ENCODE measurements at regions not wholly inside any gene's neighbourhood (a gene's known extent, or its start where the extent isn't known, plus 50 kb on each side); places are given as distances from the start of the nearest gene placed in this dataset.

DNA sequence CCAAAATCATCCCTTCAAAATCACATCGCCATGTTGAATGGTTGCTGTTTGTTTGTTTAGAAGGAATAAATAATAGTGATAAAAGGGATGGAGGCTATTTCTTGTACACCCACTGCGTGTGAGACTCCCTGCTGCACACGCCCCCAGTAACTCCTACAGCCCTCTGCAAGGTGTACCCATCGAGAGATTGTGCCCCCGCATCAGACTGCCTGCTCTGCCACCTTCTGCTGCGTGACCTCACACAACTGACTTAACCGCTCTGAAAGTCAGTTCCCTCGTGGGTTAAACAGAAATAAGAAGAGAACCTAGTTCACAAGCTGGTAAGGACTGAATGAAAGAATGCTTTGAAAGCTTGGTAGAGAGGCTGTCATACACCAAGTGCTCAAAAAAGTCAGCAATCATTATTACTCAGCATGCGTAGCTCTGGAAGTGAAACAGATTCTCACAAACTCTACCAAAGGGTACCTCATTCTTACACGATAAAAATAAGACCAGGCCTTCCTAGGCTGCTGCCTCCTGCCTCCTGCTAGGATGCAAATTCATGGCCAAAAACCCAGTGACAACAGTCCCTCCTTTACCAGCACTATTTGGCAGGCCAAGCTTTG is 147.1 kb downstream of the CPEB2 start:
- DNase-seq (ENCODE audit: insufficient read length) (no peak), FAIRE-seq (peak; percentile 70)
- TF ChIP-seq TAF1 (IDR thresholded peaks at IDR 0.05; ENCODE audit: borderline replicate concordance, low read depth, low read length) (no peak), POLR2A (IDR thresholded peaks at IDR 0.05; ENCODE audit: low read depth, low read length) (no peak), POLR2AphosphoS5 (IDR thresholded peaks at IDR 0.05; ENCODE audit: low read depth, low read length) (no peak)

GRCh38 chr4:15149839-15150592 is 147.7 kb downstream of the CPEB2 start:
- TF ChIP-seq POLR2A (IDR thresholded peaks at IDR 0.05; ENCODE audit: low read depth, low read length) (no peak), POLR2AphosphoS5 (IDR thresholded peaks at IDR 0.05; ENCODE audit: low read depth, low read length) (no peak), TAF1 (IDR thresholded peaks at IDR 0.05; ENCODE audit: borderline replicate concordance, low read depth, low read length) (no peak)
- FAIRE-seq (no peak), DNase-seq (ENCODE audit: insufficient read length) (peak; percentile 10)

- TF ChIP-seq POLR2A (IDR thresholded peaks at IDR 0.05; ENCODE audit: low read depth, low read length) (no peak), POLR2AphosphoS5 (IDR thresholded peaks at IDR 0.05; ENCODE audit: low read depth, low read length) (no peak), TAF1 (IDR thresholded peaks at IDR 0.05; ENCODE audit: borderline replicate concordance, low read depth, low read length) (no peak)
- FAIRE-seq: no peak
- DNase-seq (ENCODE audit: insufficient read length): no peak
Measured at GRCh38 chr4:15150631-15151030, 148.3 kb downstream of the CPEB2 start.

DNA sequence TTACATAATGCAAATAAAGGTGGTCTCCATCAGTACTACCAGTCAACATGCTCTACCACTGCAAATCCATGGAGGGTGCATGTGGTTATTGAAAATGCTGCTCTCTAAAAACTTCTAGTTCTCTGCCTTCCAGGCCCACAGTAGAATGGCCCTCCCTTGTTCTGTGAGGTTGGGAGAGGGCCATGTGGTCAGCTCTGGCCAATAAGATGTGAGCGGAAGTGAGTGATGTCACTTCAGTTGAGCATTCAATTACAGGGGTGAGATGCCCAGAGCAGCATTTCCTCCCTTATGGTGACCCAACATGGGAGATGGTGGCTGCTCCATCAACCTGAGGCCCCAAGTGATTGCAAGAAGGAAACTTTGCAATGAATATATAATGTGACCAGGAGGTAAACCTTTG is 148.8 kb downstream of the CPEB2 start:
- DNase-seq (ENCODE audit: insufficient read length): no peak
- FAIRE-seq: no peak

DNA sequence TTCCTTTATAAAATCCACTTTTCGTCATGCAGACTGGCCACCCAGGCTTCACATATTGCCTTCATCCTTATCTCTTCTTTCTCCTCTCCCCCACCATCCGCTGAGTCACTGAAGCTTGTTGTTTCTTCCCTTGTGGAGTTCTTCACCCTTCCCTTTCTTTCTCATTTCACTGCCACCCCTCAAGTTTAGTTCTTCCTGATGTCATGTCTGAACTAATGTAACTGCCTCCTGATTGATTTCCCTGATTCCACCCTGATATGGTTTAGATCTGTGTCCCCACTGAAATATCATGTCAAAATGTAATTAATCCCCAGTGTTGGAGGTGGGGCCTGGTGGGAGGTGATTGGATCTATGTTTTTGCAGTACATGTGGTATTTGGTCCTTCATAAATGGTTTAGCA is 151.4 kb downstream of the CPEB2 start:
- no peak for TF ChIP-seq POLR2A (IDR thresholded peaks at IDR 0.05; ENCODE audit: low read depth, low read length)
- TF ChIP-seq TAF1 (IDR thresholded peaks at IDR 0.05; ENCODE audit: borderline replicate concordance, low read depth, low read length): no peak
- TF ChIP-seq POLR2AphosphoS5 (IDR thresholded peaks at IDR 0.05; ENCODE audit: low read depth, low read length): no peak
- no peak for FAIRE-seq
- no peak for DNase-seq (ENCODE audit: insufficient read length)

More for the DNA sequence above, 148.8 kb downstream of the CPEB2 start:
- TF ChIP-seq POLR2AphosphoS5 (IDR thresholded peaks at IDR 0.05; ENCODE audit: low read depth, low read length) (no peak), POLR2A (IDR thresholded peaks at IDR 0.05; ENCODE audit: low read depth, low read length) (no peak), TAF1 (IDR thresholded peaks at IDR 0.05; ENCODE audit: borderline replicate concordance, low read depth, low read length) (no peak)

DNA sequence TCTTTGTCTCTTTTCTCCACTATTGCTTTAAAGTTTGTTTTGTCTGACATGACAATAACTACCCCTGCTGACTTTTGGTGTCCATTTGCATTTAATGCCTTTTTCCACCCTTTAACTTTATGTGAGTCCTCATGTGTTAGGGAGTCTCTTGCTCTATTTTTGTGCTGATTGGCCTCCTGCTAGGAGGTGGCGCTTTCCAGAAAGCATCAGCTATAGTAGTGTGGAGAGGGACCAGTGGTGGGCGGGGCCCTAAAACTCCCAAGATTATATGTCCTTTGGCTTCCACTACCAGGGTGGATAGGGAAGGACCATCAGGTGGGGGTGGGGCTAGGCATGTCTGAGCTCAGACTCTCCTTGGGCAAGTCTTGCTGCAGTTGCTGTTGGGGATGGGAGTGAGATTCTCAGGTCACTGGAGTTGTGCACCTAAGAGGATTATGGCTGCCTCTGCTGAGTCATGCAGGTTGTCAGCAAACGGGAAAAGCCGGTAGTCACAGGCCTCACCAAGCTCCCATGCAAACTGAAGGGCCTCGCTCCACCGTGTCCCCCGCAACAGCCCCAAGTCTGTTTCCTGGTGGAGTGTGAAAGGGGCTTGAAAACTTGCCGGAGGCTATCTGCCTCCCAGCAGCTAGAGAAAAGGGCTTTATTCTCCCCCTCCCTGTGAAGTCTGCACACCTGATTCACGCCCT is 156.3 kb downstream of the CPEB2 start:
- TF ChIP-seq TAF1 (IDR thresholded peaks at IDR 0.05; ENCODE audit: borderline replicate concordance, low read depth, low read length): no peak
- TF ChIP-seq POLR2A (IDR thresholded peaks at IDR 0.05; ENCODE audit: low read depth, low read length): no peak
- no peak for TF ChIP-seq POLR2AphosphoS5 (IDR thresholded peaks at IDR 0.05; ENCODE audit: low read depth, low read length)
- DNase-seq (ENCODE audit: insufficient read length) (no peak), FAIRE-seq (no peak)

DNA sequence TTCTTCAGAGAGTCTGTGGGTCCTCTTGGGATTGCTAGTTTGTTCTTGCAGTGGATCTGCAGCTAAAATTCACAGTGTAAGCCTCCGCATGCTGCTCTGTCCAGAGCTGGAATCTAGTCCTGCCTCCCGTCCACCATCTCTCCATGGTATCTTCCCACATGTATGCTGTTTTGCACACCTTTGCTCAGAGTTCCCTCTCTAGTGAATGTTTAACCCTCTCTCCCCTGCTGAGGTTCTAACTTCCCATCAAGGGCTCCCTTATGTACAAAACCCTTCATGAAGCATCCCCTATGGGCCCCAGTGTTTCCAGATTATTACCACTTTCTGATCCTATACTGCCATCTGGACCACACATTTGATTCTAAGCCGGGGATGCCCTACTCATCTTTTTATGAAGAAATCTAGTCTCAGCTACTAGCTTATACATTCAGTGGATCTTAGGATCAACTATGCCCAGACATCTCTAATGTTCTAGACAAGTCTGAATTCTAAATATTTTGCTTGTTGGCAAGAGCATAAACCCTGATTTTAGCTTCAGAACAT is 157.3 kb downstream of the CPEB2 start:
- no peak for DNase-seq (ENCODE audit: insufficient read length)
- TF ChIP-seq TAF1 (IDR thresholded peaks at IDR 0.05; ENCODE audit: borderline replicate concordance, low read depth, low read length) (no peak), POLR2AphosphoS5 (IDR thresholded peaks at IDR 0.05; ENCODE audit: low read depth, low read length) (no peak), POLR2A (IDR thresholded peaks at IDR 0.05; ENCODE audit: low read depth, low read length) (no peak)
- FAIRE-seq: no peak

DNA sequence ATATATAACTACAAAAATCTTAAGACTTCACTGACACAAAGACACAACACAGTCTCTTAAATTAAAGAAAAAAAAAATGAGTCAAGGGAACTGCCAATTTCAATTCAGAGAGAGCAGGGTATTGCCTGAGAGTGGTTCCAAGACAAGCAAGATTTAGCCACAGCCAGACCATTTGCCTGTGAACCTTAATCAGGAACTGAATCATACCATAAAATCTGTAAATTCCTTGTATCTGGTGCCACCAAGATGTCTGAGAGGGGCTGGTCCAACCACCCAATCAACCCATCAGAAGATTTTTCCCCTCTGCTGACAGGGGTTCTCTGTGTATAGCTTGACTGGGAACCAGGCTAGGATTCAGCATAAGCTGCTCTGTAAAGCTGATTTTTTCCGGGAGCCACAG is 159.2 kb downstream of the CPEB2 start:
- TF ChIP-seq TAF1 (IDR thresholded peaks at IDR 0.05; ENCODE audit: borderline replicate concordance, low read depth, low read length) (no peak), POLR2A (IDR thresholded peaks at IDR 0.05; ENCODE audit: low read depth, low read length) (no peak), POLR2AphosphoS5 (IDR thresholded peaks at IDR 0.05; ENCODE audit: low read depth, low read length) (no peak)
- DNase-seq (ENCODE audit: insufficient read length): no peak
- no peak for FAIRE-seq

DNA sequence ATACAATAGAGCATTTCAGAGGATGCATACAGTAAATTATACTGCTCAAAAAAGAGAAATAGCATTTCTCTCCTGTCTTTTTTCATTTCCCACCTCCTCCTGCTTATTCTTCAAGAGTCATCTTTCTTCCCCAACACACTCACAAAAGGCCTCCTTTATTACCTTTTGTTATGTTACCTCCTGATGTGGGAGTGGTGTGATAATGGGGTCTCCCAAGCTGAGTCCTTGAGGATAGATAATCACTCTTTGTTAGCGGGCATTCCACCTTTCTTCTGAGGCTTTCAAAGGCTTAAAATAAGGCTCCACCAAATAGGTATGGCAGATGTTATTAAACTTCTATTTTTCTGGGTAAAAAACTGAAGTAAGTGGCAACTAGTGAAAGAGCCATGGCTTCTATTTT is 159.8 kb downstream of the CPEB2 start:
- no peak for FAIRE-seq
- DNase-seq (ENCODE audit: insufficient read length): no peak
- TF ChIP-seq POLR2AphosphoS5 (IDR thresholded peaks at IDR 0.05; ENCODE audit: low read depth, low read length) (no peak), TAF1 (IDR thresholded peaks at IDR 0.05; ENCODE audit: borderline replicate concordance, low read depth, low read length) (no peak), POLR2A (IDR thresholded peaks at IDR 0.05; ENCODE audit: low read depth, low read length) (no peak)

DNA sequence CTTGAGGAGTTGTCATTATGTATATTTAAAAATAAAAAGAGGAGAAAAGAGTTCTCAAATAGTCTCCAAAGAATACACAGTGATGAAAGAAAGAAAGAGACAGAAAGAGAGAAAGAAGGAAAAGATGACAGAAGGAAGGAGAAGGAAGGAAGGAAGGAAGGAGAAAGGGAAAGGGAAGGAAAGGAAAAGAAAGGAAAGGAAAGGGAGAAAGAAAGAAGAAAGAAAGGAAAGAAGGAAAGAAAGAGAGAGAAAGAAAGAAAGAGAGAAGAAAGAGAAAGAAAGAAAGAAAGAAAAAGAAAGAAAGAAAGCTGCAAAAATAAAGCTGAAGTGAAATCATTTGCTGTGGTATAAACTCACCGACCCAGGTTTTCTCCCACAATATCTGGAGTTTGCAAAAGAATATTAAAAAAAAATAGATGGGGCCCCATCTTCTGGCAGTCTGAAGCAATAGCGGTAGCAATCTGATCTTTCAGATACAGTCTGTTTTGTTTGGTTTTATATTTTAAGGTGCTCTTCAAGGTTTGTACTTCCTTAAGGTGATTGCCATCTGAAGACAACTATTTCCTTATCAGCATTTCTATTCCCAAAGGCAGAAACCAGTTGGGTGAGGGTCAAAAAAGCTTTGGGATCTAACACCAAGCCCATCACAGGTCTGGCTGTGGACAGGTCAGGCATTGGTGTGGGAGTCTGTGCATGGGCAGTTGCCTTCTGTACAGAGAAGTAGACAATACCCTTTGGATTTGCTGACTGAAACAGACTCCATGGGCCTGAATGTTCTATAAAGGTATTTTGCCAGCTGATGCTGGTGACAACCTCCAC is 160.4 kb downstream of the CPEB2 start:
- DNase-seq (ENCODE audit: insufficient read length) (no peak), FAIRE-seq (no peak)
- TF ChIP-seq POLR2AphosphoS5 (IDR thresholded peaks at IDR 0.05; ENCODE audit: low read depth, low read length) (no peak), TAF1 (IDR thresholded peaks at IDR 0.05; ENCODE audit: borderline replicate concordance, low read depth, low read length) (no peak), POLR2A (IDR thresholded peaks at IDR 0.05; ENCODE audit: low read depth, low read length) (no peak)

GRCh38 chr4:15163284-15163645 is 161.0 kb downstream of the CPEB2 start:
- FAIRE-seq (no peak), DNase-seq (ENCODE audit: insufficient read length) (no peak)
- TF ChIP-seq POLR2AphosphoS5 (IDR thresholded peaks at IDR 0.05; ENCODE audit: low read depth, low read length) (no peak), TAF1 (IDR thresholded peaks at IDR 0.05; ENCODE audit: borderline replicate concordance, low read depth, low read length) (no peak), POLR2A (IDR thresholded peaks at IDR 0.05; ENCODE audit: low read depth, low read length) (no peak)

Measured in GM12892 (cell line).